Thyroid gland (tissue), 4 donors: ENCODE measurements at regions not wholly inside any gene's neighbourhood (a gene's known extent, or its start where the extent isn't known, plus 50 kb on each side); places are given as distances from the start of the nearest gene placed in this dataset.

Experiments used
- POLR2A ChIP-seq, 2 donors: fragments of 450-650 bp; IDR thresholded peaks; one replicate each; pipeline ENCODE4 v1.6.1; 2017; ENCODE audit warnings: antibody characterized with exemption in 2 of 2, mild to moderate bottlenecking in 2 of 2, moderate library complexity in 1 of 2
- TF ChIP-seq, protein P1 (sequence below), 6 experiments: fragments of 200-600 bp in 3 of 6; fragments of 450-650 bp in 3 of 6; sonication (generic) in 3 of 6; IDR thresholded peaks; one replicate each; pipeline ENCODE4 v1.5.1; 2016 to 2019; ENCODE audit warnings: antibody characterized with exemption in 6 of 6, mild to moderate bottlenecking in 2 of 6, inconsistent platforms in 1 of 6, moderate library complexity in 1 of 6

DNA sequence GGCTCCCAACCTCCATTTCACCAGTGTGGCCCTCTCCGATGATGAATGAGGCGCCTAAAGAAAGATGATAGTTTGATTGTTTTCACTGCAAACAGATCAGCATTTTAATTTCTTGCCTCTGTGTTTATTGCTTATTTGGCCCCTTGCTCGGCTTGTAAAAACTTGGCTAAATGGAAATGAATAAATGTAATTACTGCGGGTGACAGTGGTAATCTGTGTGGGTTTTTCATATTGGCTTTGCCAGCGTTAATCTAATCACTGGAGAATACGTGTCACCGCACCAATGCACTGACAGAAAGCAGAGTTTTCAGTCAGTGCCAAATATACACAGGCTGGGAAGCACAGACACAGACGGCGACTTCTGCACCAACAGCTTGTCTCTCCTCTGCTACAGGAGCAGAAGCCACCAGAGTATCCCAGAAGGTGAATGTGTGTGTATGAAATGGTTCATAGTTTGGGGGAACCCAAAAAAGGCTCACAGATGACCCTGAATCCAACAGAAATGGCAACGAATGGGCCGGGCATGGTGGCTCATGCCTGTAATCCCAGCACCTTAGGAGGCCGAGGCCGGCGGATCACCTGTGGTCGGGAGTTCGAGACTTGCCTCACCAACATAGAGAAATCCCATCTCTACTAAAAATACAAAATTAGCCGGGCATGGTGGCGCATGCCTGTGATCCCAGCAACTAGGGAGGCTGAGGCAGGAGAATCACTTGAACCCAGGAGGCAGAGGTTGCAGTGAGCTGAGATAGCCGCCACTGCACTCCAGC is 534.0 kb downstream of the PKHD1 start:
- no peak for TF ChIP-seq POLR2A (IDR thresholded peaks at IDR 0.05)
- TF ChIP-seq, protein P1, sequence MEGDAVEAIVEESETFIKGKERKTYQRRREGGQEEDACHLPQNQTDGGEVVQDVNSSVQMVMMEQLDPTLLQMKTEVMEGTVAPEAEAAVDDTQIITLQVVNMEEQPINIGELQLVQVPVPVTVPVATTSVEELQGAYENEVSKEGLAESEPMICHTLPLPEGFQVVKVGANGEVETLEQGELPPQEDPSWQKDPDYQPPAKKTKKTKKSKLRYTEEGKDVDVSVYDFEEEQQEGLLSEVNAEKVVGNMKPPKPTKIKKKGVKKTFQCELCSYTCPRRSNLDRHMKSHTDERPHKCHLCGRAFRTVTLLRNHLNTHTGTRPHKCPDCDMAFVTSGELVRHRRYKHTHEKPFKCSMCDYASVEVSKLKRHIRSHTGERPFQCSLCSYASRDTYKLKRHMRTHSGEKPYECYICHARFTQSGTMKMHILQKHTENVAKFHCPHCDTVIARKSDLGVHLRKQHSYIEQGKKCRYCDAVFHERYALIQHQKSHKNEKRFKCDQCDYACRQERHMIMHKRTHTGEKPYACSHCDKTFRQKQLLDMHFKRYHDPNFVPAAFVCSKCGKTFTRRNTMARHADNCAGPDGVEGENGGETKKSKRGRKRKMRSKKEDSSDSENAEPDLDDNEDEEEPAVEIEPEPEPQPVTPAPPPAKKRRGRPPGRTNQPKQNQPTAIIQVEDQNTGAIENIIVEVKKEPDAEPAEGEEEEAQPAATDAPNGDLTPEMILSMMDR (IDR thresholded peaks at IDR 0.05) = no peak
